Liver (tissue), 8 donors: ENCODE measurements at regions not wholly inside any gene's neighbourhood (a gene's known extent, or its start where the extent isn't known, plus 50 kb on each side); places are given as distances from the start of the nearest gene placed in this dataset.

Experiments used
- DNase-seq: peaks from one replicate; pipeline ENCODE4 v3.0.0-alpha.2; 2017; ENCODE audit warnings: low spot score
- H3K27ac ChIP-seq, 2 donors: one replicate each; pipeline ENCODE4 v1.7.0; 2013; ENCODE audit warnings: inconsistent platforms in 2 of 2, low read length in 2 of 2, control low read depth in 1 of 2, low read depth in 1 of 2, mild to moderate bottlenecking in 1 of 2
- H3K27me3 ChIP-seq, 4 donors: one replicate each; pipeline versions ENCODE4 v1.6.1 to v1.7.0; 2013; ENCODE audit warnings: low read length in 3 of 4, inconsistent platforms in 1 of 4, mild to moderate bottlenecking in 1 of 4, moderate library complexity in 1 of 4; ENCODE audit not compliant: control insufficient read depth in 4 of 4, insufficient read depth in 4 of 4
- H3K36me3 ChIP-seq, 4 donors: one replicate each; pipeline versions ENCODE4 v1.6.1 to v1.7.0; 2013; ENCODE audit warnings: low read length in 3 of 4, mild to moderate bottlenecking in 3 of 4, low read depth in 1 of 4, moderate library complexity in 1 of 4; ENCODE audit not compliant: control insufficient read depth in 4 of 4, insufficient read depth in 3 of 4
- H3K4me1 ChIP-seq, 4 donors: one replicate each; pipeline versions ENCODE4 v1.6.1 to v1.7.0; 2013; ENCODE audit warnings: low read length in 3 of 4, mild to moderate bottlenecking in 3 of 4, moderate library complexity in 1 of 4; ENCODE audit not compliant: control insufficient read depth in 4 of 4, insufficient read depth in 4 of 4
- H3K4me3 ChIP-seq, 3 donors: one replicate each; pipeline versions ENCODE4 v1.6.1 to v1.7.0; 2013; ENCODE audit warnings: low read length in 3 of 3, control low read depth in 1 of 3, low read depth in 1 of 3, mild to moderate bottlenecking in 1 of 3
- H3K9ac ChIP-seq, 2 donors: one replicate each; pipeline ENCODE4 v1.7.0; 2013; ENCODE audit warnings: low read length in 2 of 2, mild to moderate bottlenecking in 2 of 2, moderate library complexity in 2 of 2, control low read depth in 1 of 2, low read depth in 1 of 2
- H3K9me3 ChIP-seq, 4 donors: one replicate each; pipeline versions ENCODE4 v1.6.1 to v1.7.0; 2013; ENCODE audit warnings: low read length in 3 of 4; ENCODE audit not compliant: control insufficient read depth in 4 of 4
- ATF3 ChIP-seq: IDR thresholded peaks from 2 replicates; pipeline ENCODE4 v1.6.1; 2016; ENCODE audit warnings: antibody characterized with exemption
- CTCF ChIP-seq: fragments of 150-350 bp; IDR thresholded peaks from 2 replicates; pipeline ENCODE4 v1.5.1; 2017; ENCODE audit warnings: improper control_type of control experiment, low read depth, low read length; ENCODE audit not compliant: missing input control
- EGR1 ChIP-seq, 2 donors: IDR thresholded peaks; 2 replicates each; pipeline ENCODE4 v1.6.1; 2016 to 2018; ENCODE audit warnings: antibody characterized with exemption in 2 of 2, low read depth in 2 of 2
- FOXA1 ChIP-seq: IDR thresholded peaks from 2 replicates; pipeline ENCODE4 v1.6.1; 2016; ENCODE audit warnings: antibody characterized with exemption
- FOXA2 ChIP-seq: IDR thresholded peaks from 2 replicates; pipeline ENCODE4 v1.6.1; 2016; ENCODE audit warnings: antibody characterized with exemption
- GABPA ChIP-seq, 2 donors: IDR thresholded peaks in 1 of 2; conservative IDR thresholded peaks in 1 of 2; 2 replicates each; pipeline ENCODE4 v1.6.1; 2016; ENCODE audit warnings: antibody characterized with exemption in 2 of 2, mild to moderate bottlenecking in 1 of 2, moderate library complexity in 1 of 2
- HNF4A ChIP-seq, 2 donors: conservative IDR thresholded peaks; 2 replicates each; pipeline ENCODE4 v1.6.1; 2016; ENCODE audit warnings: antibody characterized with exemption in 2 of 2, mild to moderate bottlenecking in 2 of 2
- HNF4G ChIP-seq: IDR thresholded peaks from 2 replicates; pipeline ENCODE4 v1.6.1; 2016; ENCODE audit warnings: antibody characterized with exemption
- JUND ChIP-seq, 2 donors: IDR thresholded peaks; 2 replicates each; pipeline ENCODE4 v1.6.1; 2016; ENCODE audit warnings: antibody characterized with exemption in 2 of 2
- NR2F2 ChIP-seq: IDR thresholded peaks from 2 replicates; pipeline ENCODE4 v1.6.1; 2016; ENCODE audit warnings: antibody characterized with exemption
- RAD21 ChIP-seq, 2 donors: IDR thresholded peaks; 2 replicates each; pipeline ENCODE4 v1.6.1; 2016; ENCODE audit warnings: antibody characterized with exemption in 2 of 2, mild to moderate bottlenecking in 2 of 2
- REST ChIP-seq: IDR thresholded peaks from 2 replicates; pipeline ENCODE4 v1.6.1; 2016; ENCODE audit warnings: antibody characterized with exemption, mild to moderate bottlenecking
- SP1 ChIP-seq: IDR thresholded peaks from 2 replicates; pipeline ENCODE4 v1.6.1; 2018; ENCODE audit warnings: antibody characterized with exemption, mild to moderate bottlenecking
- TAF1 ChIP-seq: conservative IDR thresholded peaks from 2 replicates; pipeline ENCODE4 v1.6.1; 2016; ENCODE audit warnings: antibody characterized with exemption, mild to moderate bottlenecking
- YY1 ChIP-seq: IDR thresholded peaks from 2 replicates; pipeline ENCODE4 v1.6.1; 2016; ENCODE audit warnings: antibody characterized with exemption, mild to moderate bottlenecking
- ZBTB33 ChIP-seq: IDR thresholded peaks from 2 replicates; pipeline ENCODE4 v1.6.1; 2016; ENCODE audit warnings: antibody characterized with exemption
- WGBS: extraction: QIAGEN DNeasy Blood & Tissue Kit; methylation state at CpG from one replicate; pipeline ENCODE4 v1.1.7; 2013; 5-methylcytosine and 5-hydroxymethylcytosine counted together
- TF ChIP-seq, protein P1 (sequence below): IDR thresholded peaks from 2 replicates; pipeline ENCODE4 v1.6.1; 2016; ENCODE audit warnings: antibody characterized with exemption
- donor health status: healthy.
- donor health status: healthy.
- donor health status: healthy.
- donor health status: healthy.
- donor health status: healthy.

GRCh38 chr3:69458803-69459365 lies 73.0 kb upstream of the FRMD4B start:
- no peak overlapping the region for H3K4me3 ChIP-seq
- no peaks in the 10 kb centered on the region for H3K36me3 ChIP-seq
- no peak overlapping the region for H3K27ac ChIP-seq
- peaks cover 0 to 2% (median 0%) of the 10 kb centered on the region in 4 donors for H3K9me3 ChIP-seq
- no peak overlapping the region for H3K9ac ChIP-seq
- H3K4me1 ChIP-seq: no peaks in the 10 kb centered on the region
- H3K27me3 ChIP-seq: no peaks in the 10 kb centered on the region
- no peak for TF ChIP-seq ZBTB33
- TF ChIP-seq NR2F2: no peak
- no peak for TF ChIP-seq FOXA2
- no peak for TF ChIP-seq FOXA1
- no peak for TF ChIP-seq RAD21 (IDR thresholded peaks at IDR 0.05)
- TF ChIP-seq ATF3: no peak
- TF ChIP-seq CTCF: no peak
- TF ChIP-seq JUND (IDR thresholded peaks at IDR 0.05): no peak
- TF ChIP-seq HNF4G: no peak
- no peak for TF ChIP-seq TAF1
- no peak for TF ChIP-seq GABPA (IDR thresholded peaks at IDR 0.05 in 1 of 2, conservative IDR thresholded peaks at IDR 0.05 in 1 of 2)
- TF ChIP-seq REST: no peak
- TF ChIP-seq, protein P1, sequence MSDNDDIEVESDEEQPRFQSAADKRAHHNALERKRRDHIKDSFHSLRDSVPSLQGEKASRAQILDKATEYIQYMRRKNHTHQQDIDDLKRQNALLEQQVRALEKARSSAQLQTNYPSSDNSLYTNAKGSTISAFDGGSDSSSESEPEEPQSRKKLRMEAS: no peak
- TF ChIP-seq SP1: no peak
- WGBS: 53% methylated on average over 2 of the region's 2 CpGs
- no peak for DNase-seq

DNA sequence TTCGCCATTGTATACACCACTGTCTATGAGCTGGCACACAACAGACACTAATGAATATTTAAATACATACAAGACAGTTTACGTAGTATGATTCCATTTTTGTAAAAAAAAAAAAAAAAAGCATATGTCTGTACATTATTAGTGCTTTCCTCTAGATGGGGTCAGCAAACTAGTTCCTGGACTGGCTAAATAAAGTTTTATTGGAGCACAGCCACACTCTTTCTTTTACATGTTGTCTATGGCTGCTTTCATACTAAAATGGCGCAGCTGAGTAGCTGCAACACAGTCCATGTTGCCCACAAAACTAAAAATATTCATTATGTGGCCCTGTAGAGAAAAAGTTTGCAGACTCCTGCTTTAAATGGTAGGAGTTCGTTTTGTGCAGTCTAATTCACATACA lies 70.7 kb upstream of the FRMD4B start:
- DNase-seq: no peak
- WGBS: 86% methylated on average over 4 of the region's 4 CpGs
- H3K27ac ChIP-seq: no peak overlapping the region
- no peak for TF ChIP-seq HNF4A (conservative IDR thresholded peaks at IDR 0.05)
- TF ChIP-seq ATF3: no peak
- no peak for TF ChIP-seq YY1
- TF ChIP-seq REST: no peak
- no peak for TF ChIP-seq FOXA1
- no peak for TF ChIP-seq EGR1 (IDR thresholded peaks at IDR 0.05; ENCODE audit: low read depth in 2 of 2)
- no peak for TF ChIP-seq TAF1
- TF ChIP-seq ZBTB33: no peak

More for the DNA sequence above, 70.7 kb upstream of the FRMD4B start:
- H3K27me3 ChIP-seq: no peaks in the 10 kb centered on the region
- no peaks in the 10 kb centered on the region for H3K4me1 ChIP-seq
- H3K9ac ChIP-seq: no peak overlapping the region
- no peaks in the 10 kb centered on the region for H3K36me3 ChIP-seq
- H3K9me3 ChIP-seq: peaks cover 0 to 2% (median 0%) of the 10 kb centered on the region in 4 donors
- no peak overlapping the region for H3K4me3 ChIP-seq
